Breast epithelium (tissue), 3 donors: ENCODE measurements at regions not wholly inside any gene's neighbourhood (a gene's known extent, or its start where the extent isn't known, plus 50 kb on each side); places are given as distances from the start of the nearest gene placed in this dataset.

ENCODE experiments used
- CTCF ChIP-seq, 3 donors: fragments of 450-650 bp; IDR thresholded peaks; one replicate each; pipeline ENCODE4 v1.5.1; 2016 to 2017; ENCODE audit warnings: antibody characterized with exemption in 3 of 3, mild to moderate bottlenecking in 3 of 3, moderate library complexity in 3 of 3
- POLR2A ChIP-seq: fragments of 450-650 bp; IDR thresholded peaks from one replicate; pipeline ENCODE4 v1.6.1; 2016; ENCODE audit warnings: antibody characterized with exemption, mild to moderate bottlenecking, moderate library complexity
- POLR2AphosphoS5 ChIP-seq, 3 donors: sonication (generic); formaldehyde crosslinking; IDR thresholded peaks; one replicate each; pipeline ENCODE4 v1.6.1; 2017; ENCODE audit warnings: antibody characterized with exemption in 3 of 3

DNA sequence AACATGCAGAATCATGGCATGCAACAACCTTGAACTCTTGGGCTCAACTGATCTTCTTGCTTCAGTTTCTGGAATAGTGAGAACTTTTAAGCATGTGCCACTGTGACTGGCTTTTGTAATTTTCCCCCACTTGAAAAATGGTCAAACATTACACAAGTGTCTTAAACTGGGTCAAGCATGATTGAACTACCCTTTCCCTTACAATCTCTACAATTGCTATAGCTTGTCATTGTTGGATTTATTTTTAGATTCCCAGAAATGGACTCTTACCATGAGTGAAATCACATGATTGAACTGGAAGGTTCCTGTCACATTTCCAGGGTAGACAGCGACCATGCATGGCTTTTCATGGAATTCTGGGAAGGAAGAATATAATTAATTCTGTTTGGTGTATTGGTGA is 102.2 kb upstream of the TUBA3C start:
- TF ChIP-seq CTCF (IDR thresholded peaks at IDR 0.05) (no peak), POLR2AphosphoS5 (IDR thresholded peaks at IDR 0.05) (no peak), POLR2A (no peak)
